Esophagus muscularis mucosa (tissue), 3 donors: ENCODE measurements at regions not wholly inside any gene's neighbourhood (a gene's known extent, or its start where the extent isn't known, plus 50 kb on each side); places are given as distances from the start of the nearest gene placed in this dataset.

Source experiments
- CTCF ChIP-seq, 3 experiments: fragments of 200-600 bp in 2 of 3; fragments of 450-650 bp in 1 of 3; sonication (generic) in 2 of 3; IDR thresholded peaks; one replicate each; pipeline ENCODE4 v1.5.1; 2017 to 2019; ENCODE audit warnings: antibody characterized with exemption in 3 of 3, mild to moderate bottlenecking in 2 of 3, moderate library complexity in 1 of 3
- POLR2A ChIP-seq: fragments of 450-650 bp; IDR thresholded peaks from one replicate; pipeline ENCODE4 v1.6.1; 2017; ENCODE audit warnings: antibody characterized with exemption, moderate library complexity, mild to moderate bottlenecking, low read depth

- no peak for TF ChIP-seq POLR2A
- no peak for TF ChIP-seq CTCF (IDR thresholded peaks at IDR 0.05)
Observed at GRCh38 chr2:77977471-77978063, 455.4 kb upstream of the LRRTM4 start.
